IPS-18a (cell line): ENCODE measurements at regions not wholly inside any gene's neighbourhood (a gene's known extent, or its start where the extent isn't known, plus 50 kb on each side); places are given as distances from the start of the nearest gene placed in this dataset.
"Not testable (repeated sequence)": the region's sequence is repeated elsewhere in the genome, so short reads cannot be mapped to it uniquely, and the experiment has no call there.

ENCODE experiments used
- H3K27ac ChIP-seq: one replicate; pipeline ENCODE4 v1.5.1; 2013; ENCODE audit warnings: low read length
- H3K27me3 ChIP-seq: one replicate; pipeline ENCODE4 v1.6.1; 2013; ENCODE audit warnings: mild to moderate bottlenecking, low read length; ENCODE audit not compliant: control insufficient read depth, insufficient read depth
- H3K36me3 ChIP-seq: one replicate; pipeline ENCODE4 v1.6.1; 2013; ENCODE audit warnings: low read depth, low read length; ENCODE audit not compliant: control insufficient read depth
- H3K4me1 ChIP-seq: one replicate; pipeline ENCODE4 v1.6.1; 2013; ENCODE audit warnings: low read depth, low read length; ENCODE audit not compliant: control insufficient read depth
- H3K4me3 ChIP-seq: one replicate; pipeline ENCODE4 v1.5.1; 2013; ENCODE audit warnings: low read length
- H3K9ac ChIP-seq: one replicate; pipeline ENCODE4 v1.6.1; 2013; ENCODE audit warnings: mild to moderate bottlenecking, low read length, moderate library complexity
- H3K9me3 ChIP-seq: one replicate; pipeline ENCODE4 v1.6.1; 2013; ENCODE audit warnings: low read depth, low read length; ENCODE audit not compliant: control insufficient read depth

DNA sequence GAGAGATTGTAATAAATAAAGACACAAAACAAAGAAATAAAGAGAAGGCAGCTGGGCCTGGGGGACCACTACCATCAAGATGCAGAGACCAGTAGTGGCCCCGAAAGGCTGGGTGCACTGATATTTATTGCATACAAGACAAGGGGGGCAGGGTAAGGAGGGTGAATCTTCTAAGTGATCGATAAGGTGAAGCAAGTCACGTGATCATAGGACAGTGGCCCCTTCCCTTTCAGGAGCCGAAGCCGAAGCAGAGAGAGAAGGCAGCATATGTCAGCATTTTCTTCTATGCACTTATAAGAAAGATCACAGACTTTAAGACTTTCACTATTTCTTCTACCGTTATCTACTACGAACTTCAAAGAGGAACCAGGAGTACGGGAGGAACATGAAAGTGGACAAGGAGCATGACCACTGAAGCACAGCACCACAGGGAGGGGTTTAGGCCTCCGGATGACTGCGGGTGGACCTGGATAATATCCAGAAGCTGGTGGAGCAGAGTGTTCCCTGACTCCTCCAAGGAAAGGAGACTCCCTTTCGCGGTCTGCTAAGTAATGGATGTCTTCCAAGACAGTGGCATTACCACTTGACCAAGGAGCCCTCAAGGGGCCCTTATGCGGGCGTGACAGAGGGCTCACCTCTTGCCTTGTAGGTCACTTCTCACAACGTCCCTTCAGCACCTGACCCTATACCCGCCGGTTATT is 126.4 kb downstream of the RBM46 start:
- H3K9me3 ChIP-seq, H3K4me3 ChIP-seq, H3K36me3 ChIP-seq, H3K27ac ChIP-seq, H3K27me3 ChIP-seq, H3K4me1 ChIP-seq, H3K9ac ChIP-seq: not testable (repeated sequence)

DNA sequence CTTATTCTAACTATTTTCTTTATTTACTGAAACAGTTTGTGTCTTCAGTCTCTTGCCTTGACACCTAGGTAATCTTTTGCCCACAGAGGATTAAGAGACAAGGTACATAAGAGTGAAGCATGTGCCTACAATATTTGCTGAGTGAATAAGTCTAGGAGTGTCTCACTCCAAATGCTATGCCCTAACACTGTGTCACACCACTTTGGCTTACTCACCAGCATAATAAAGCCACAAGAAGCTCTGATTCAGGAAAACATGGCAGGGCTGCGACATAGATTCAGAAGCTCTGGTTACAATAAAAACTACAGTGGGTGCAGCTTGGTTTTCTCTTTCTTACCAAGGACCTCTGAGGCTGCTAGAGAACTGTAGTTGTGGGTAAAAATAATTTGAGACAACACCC is 127.1 kb downstream of the RBM46 start:
- peaks cover 6% of the 10 kb centered on the region for H3K4me1 ChIP-seq
- no peaks in the 10 kb centered on the region for H3K27me3 ChIP-seq
- no peak overlapping the region for H3K27ac ChIP-seq
- H3K9ac ChIP-seq, result no peak overlapping the region
- H3K9me3 ChIP-seq, result no peaks in the 10 kb centered on the region
- H3K36me3 ChIP-seq, result no peaks in the 10 kb centered on the region
- no peak overlapping the region for H3K4me3 ChIP-seq

DNA sequence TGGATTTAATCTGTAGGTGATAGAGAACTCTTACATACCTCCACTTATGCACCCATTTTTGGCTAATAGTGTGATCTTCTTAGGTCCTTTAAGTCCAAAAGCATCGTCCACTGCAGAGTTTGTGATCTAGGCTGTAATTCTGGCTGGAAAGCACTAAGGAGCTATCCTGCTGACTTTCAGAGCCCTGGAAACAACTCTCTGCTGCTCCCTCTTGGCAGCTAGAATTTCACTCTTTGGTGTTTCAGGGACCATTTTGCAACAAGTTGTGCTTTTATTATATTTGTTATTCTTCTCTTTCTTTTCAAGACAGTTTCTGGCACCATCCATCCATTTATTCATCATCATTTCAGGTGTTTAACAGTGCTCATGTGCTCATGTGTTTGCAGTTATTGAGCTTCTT is 130.0 kb downstream of the RBM46 start:
- peaks cover 15% of the 10 kb centered on the region for H3K4me1 ChIP-seq
- H3K27ac ChIP-seq, result no peak overlapping the region
- no peaks in the 10 kb centered on the region for H3K9me3 ChIP-seq
- H3K36me3 ChIP-seq, result no peaks in the 10 kb centered on the region
- H3K9ac ChIP-seq, result no peak overlapping the region
- no peaks in the 10 kb centered on the region for H3K27me3 ChIP-seq
- H3K4me3 ChIP-seq, result no peak overlapping the region

DNA sequence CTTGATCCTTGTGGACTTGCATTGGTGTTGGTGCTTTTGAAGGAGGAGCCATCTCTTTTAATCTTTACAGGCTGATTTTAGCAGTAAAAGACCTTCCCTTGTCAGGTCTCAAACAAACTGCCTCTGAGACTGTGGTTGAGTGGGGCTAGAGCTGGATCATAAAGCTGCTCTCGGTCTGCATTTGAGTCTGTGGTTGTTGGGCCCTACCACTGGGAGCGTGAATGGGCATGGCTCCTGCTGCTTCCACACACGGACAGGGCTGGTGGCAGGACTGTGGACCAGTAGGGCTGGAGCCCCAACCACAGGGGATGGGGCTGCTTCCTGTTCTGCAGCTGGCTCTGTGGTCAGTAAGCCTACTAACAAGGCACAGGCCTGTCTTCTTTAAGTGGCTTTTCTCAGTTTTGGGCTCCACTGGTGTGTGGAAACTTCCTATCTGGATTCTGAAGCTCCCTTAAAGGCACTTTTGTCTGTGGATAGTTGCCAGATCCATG is 130.6 kb downstream of the RBM46 start:
- Histone ChIP-seq H3K4me1 (peaks cover 20% of the 10 kb centered on the region), H3K9ac (no peak overlapping the region), H3K27me3 (no peaks in the 10 kb centered on the region), H3K27ac (no peak overlapping the region), H3K9me3 (no peaks in the 10 kb centered on the region), H3K36me3 (no peaks in the 10 kb centered on the region), H3K4me3 (no peak overlapping the region)

DNA sequence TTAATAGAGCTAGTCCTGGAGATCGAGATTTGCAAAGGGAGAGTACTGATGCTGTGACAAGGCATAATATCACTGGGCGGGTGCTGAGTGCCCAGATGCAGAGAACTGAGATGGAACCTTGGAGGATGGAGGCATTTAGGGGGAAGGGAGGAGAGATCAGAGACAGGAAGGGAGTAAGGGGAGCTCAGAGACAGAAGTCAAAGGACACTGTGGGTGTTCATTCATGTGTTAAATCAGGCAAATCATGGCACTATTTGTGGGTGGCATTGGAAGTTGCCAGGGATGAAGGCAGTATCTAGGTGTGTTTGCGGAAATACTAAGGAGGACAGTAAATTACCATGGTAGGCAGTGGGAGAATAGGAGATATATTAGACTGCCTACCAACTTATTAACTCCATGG is 135.0 kb downstream of the RBM46 start:
- no peak overlapping the region for H3K27ac ChIP-seq
- H3K36me3 ChIP-seq, result no peaks in the 10 kb centered on the region
- peaks cover 26% of the 10 kb centered on the region for H3K4me1 ChIP-seq
- H3K27me3 ChIP-seq, result no peaks in the 10 kb centered on the region
- no peak overlapping the region for H3K4me3 ChIP-seq
- H3K9me3 ChIP-seq, result no peaks in the 10 kb centered on the region
- no peak overlapping the region for H3K9ac ChIP-seq

DNA sequence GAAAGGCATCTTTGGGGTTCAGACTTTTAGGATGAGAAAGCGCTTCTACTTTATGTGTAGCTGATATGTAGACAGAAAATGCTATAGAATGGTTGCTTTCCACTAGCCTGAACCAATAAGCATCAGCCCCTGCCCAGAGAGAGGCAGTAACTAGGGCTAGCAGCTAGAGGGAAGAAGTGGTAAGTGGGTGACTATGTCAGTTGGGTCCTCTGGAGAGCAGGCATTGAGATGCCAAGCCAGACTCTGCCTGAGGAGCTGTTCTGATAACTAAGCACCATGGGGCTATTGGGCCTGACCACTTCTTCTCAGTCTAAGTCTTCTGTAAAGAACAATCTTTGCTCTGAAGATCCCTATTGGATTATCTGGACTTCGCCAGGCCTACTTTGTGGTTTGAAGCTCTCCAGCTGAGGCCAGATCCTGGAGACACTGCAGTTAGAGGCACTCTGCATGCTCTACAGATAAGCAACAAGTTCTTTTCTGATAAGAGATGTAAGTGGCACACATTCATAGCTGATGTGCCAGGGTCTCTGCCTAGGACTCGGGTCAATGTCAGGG is 146.1 kb downstream of the RBM46 start:
- Histone ChIP-seq H3K27ac (no peak overlapping the region), H3K9me3 (peaks cover under 1% of the 10 kb centered on the region), H3K4me1 (no peaks in the 10 kb centered on the region), H3K9ac (no peak overlapping the region), H3K4me3 (no peak overlapping the region), H3K27me3 (no peaks in the 10 kb centered on the region), H3K36me3 (no peaks in the 10 kb centered on the region)

DNA sequence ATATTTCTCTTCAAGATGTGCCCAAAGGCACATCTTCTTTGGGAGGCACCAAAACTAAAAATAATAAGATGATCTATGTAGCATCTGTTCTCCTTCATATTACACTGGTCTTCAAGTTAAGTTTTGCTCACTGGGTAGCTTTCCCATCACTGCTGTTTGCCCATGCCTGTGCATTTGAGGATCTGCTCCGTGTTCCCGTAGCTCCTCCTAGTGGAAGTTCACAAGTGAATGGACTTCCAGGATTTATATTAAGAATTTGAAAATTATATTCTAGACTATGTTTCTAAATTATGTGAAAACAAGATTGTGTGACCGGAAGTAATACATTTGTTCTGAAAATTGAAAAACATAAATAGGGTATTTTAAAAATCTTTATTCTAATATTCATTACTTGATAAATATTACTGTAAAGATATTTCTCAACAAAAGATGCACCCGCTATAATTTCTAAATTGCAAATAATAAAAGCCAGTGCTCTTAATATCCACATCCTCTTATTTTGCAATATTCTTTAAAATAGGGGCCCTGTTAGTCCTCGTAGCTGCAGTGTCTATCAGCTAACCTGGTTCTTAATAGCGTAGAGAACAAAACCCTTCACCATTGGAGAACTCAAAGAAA is 147.7 kb downstream of the RBM46 start:
- Histone ChIP-seq H3K9me3 (peaks cover 7% of the 10 kb centered on the region), H3K9ac (no peak overlapping the region), H3K27ac (no peak overlapping the region), H3K27me3 (no peaks in the 10 kb centered on the region), H3K4me1 (no peaks in the 10 kb centered on the region), H3K4me3 (no peak overlapping the region), H3K36me3 (no peaks in the 10 kb centered on the region)

DNA sequence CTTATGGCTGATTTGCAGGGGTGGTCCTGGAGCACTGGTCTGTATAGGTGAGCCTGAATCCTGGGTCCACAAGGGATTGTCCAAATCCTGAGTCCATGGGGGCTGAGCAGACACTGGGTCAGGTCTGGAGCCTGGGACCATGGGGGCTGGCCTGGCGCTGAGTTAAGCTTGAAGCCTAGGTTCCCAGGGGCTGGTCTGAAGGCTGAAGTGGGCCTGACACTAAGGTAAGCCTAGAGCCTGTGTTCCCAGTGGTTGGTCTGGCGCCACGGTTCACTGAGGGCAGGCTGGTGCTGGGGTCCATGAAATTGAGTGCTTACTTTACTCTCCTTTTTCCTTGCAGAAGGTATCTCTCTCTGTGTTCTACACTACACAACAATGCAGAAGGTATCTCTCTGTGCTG is 155.8 kb downstream of the RBM46 start:
- Histone ChIP-seq H3K9me3 (peaks cover 7% of the 10 kb centered on the region), H3K4me3 (no peak overlapping the region), H3K36me3 (no peaks in the 10 kb centered on the region), H3K9ac (no peak overlapping the region), H3K27me3 (no peaks in the 10 kb centered on the region), H3K27ac (no peak overlapping the region), H3K4me1 (no peaks in the 10 kb centered on the region)

DNA sequence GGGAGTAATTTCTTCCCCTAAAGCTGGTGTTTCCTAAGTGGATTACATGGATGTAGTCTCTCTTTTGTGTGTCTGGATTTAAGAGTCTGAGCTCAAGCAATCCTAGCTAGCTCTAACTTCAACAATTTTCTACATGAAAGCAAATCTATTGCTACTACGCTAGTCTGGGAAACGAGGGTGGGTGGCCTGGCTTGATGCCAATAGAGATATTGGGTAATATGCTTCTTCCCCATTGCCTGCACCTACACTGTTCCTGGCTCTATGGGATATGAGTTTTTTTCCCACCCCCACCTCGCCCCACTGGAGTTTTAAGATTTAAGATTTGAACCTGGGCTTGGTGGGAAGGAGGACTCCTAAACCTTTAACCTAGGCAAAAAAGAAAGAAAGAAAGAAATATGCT is 158.8 kb downstream of the RBM46 start:
- Histone ChIP-seq H3K4me3 (no peak overlapping the region), H3K27me3 (no peaks in the 10 kb centered on the region), H3K9ac (no peak overlapping the region), H3K4me1 (no peaks in the 10 kb centered on the region), H3K36me3 (no peaks in the 10 kb centered on the region), H3K27ac (no peak overlapping the region), H3K9me3 (no peaks in the 10 kb centered on the region)

DNA sequence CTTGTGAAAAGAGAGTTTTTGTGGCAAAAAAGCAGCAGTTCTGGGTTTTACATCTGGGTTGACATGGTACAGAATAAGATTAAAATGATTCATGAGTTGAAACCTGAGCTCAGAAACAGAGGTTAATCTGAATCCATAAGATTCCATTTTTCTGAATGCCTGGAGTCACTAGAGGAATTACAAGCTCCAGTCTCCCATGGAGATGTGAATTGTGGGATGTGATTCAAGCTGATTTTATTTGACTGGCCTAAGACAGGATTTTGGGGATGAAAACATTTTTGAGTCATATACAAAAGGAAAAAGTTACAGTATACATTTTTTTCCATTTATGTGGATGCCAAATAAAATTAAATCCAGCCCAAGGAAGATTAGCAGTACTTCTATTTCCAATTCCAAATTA is 161.1 kb downstream of the RBM46 start:
- H3K36me3 ChIP-seq, result no peaks in the 10 kb centered on the region
- H3K4me3 ChIP-seq, result no peak overlapping the region
- H3K27me3 ChIP-seq, result no peaks in the 10 kb centered on the region
- no peaks in the 10 kb centered on the region for H3K4me1 ChIP-seq
- H3K9me3 ChIP-seq, result no peaks in the 10 kb centered on the region
- no peak overlapping the region for H3K9ac ChIP-seq
- H3K27ac ChIP-seq, result no peak overlapping the region

DNA sequence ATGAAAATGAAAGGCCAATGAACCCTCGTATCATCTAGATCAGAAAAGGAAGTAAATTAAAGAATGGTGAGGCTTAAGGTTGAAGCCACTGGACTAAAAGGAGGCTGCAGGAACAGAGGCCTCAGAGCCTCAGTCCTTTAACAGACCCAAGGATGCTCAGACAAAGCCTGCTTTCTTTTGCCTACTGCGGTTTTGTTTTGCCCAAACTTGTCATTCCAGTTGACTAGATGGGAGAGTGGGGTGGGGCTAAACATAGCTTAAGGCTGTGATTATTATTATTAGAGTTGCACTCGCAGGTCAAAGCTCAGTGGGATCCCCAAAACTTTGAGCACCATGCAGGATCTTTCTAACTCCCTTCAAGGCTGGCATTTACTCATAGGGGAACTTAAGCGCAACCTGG is 163.9 kb downstream of the RBM46 start:
- Histone ChIP-seq H3K27ac (no peak overlapping the region), H3K9me3 (peaks cover 7% of the 10 kb centered on the region), H3K4me1 (no peaks in the 10 kb centered on the region), H3K27me3 (no peaks in the 10 kb centered on the region), H3K9ac (no peak overlapping the region), H3K36me3 (no peaks in the 10 kb centered on the region), H3K4me3 (no peak overlapping the region)

DNA sequence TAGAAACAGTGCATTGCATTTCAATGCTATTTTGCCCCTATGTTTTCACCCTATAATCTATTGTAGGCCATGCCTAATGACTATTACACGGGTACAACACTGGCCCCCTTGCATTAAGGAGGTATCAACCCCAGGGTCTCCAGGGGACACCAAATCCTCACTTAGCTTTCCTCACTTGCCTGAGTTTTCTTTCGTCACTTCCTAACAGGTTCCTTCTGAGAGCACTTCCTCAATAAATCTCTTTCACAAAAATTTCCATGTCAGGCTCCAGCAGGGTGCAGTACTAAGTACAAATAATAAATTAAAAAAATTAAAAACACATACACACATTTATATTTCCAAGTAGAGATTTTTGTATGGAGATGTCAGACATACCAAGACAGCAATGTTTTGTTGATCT is 165.0 kb downstream of the RBM46 start:
- Histone ChIP-seq H3K9me3 (peaks cover 10% of the 10 kb centered on the region), H3K36me3 (no peaks in the 10 kb centered on the region), H3K9ac (no peak overlapping the region), H3K4me1 (no peaks in the 10 kb centered on the region), H3K4me3 (no peak overlapping the region), H3K27me3 (no peaks in the 10 kb centered on the region), H3K27ac (no peak overlapping the region)
